HG03196 (cell line): ENCODE measurements at regions not wholly inside any gene's neighbourhood (a gene's known extent, or its start where the extent isn't known, plus 50 kb on each side); places are given as distances from the start of the nearest gene placed in this dataset.

Experiments used
- ATAC-seq: cut with Tn5 transposase; IDR thresholded peaks from one replicate; pipeline ENCODE4 v1.9.1; 2021; ENCODE audit not compliant: unreplicated experiment

- ATAC-seq = no peak
Measured at GRCh38 chr10:10432296-10433035, 585.2 kb upstream of the CELF2 start.

GRCh38 chr10:10434312-10434711 is 583.4 kb upstream of the CELF2 start:
- no peak for ATAC-seq

GRCh38 chr10:10437886-10438285 is 579.8 kb upstream of the CELF2 start:
- no peak for ATAC-seq

GRCh38 chr10:10438335-10439100 is 579.2 kb upstream of the CELF2 start:
- ATAC-seq = no peak

DNA sequence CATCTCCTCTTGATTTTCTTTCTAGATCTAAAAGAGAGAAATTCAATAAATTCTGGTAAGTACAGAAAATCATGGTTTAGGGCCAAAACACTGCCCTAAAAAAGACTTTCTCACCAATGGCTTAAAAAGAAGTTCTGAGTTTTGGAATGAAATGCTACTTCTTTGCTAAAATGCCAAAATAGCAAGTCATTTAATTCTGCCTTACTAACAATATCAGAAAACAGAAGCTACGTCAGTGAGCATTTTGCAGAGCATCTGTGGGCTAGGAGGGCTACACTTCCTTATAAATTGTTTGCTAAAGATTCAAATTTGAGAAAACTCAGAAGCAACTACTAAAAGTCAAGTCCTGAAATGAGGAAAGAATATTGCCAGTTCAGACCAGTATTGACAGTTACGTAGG is 560.8 kb upstream of the CELF2 start:
- ATAC-seq = no peak

DNA sequence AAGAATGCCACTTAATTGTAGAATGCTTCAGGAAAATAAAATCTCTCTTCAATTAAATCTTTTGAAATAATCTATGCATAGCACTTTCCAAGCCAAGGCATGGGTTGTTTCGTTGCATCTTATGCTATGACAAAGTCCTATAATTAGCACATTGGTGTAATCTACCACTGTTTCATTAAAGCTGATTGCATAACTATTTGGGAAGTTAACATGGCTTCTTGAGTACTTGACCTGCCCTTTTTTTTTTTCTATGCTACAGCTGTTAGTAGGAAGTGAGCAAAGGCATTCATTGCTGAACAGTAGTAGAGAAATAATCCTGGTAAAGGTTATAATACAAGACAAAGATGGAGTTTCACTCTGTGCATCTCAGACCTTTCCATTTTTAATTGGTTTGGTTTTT is 557.2 kb upstream of the CELF2 start:
- ATAC-seq = no peak

GRCh38 chr10:10462151-10462941 is 555.3 kb upstream of the CELF2 start:
- no peak for ATAC-seq

DNA sequence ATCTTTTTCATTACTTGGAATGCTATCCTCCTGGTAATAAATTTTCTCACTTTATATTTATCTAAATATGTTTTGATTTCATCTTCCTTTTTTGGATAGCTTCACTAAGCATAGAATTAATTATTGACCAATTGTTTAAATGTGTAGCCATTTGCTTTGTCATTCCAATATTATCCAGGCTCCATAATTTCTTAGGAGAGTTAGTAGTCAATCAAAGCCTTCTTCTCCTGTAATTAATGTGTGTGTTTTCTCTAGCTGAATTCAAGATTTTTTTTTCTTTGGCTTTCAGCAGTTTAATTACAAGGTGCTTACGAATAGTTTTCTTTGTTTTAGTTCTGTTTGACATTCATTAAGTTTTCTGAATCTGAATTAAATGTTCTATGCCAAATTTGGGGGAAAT is 545.9 kb upstream of the CELF2 start:
- ATAC-seq = no peak

DNA sequence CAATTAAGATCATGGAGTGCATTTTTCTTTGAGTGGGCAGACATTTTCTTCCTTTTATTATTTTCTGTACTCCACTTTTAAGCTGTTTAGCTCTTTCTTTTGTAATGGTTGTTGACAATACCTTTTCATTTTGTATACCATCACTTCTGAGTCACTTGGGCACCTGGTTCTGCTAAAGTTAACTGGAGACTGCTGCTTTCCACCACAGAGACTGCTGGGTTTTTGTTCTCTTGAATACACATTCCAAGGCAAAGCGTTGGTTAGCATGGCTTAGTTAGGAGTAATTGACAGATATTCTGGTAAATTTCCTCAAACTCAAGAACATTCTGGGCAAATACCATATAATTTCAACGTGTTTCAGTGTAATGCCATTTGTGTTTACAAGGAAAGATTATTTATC is 541.9 kb upstream of the CELF2 start:
- no peak for ATAC-seq

DNA sequence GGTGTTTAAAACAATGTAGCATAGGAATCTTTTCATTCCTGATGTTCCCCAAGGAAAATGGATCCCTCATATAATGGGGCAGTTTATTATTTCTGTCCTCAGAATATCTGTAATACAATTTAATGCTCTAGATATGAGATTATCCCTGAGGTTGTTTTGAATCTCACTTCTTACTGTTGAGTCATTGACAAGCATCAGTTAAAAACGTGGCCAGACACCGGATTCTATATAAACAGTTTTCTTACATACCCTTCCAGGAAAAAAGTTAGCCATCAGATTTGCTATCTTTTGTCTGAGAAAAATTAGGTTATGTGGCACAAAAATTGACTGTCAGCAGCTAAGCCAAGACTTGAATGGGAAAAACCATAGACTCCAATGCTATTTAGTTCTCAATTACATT is 539.8 kb upstream of the CELF2 start:
- no peak for ATAC-seq

DNA sequence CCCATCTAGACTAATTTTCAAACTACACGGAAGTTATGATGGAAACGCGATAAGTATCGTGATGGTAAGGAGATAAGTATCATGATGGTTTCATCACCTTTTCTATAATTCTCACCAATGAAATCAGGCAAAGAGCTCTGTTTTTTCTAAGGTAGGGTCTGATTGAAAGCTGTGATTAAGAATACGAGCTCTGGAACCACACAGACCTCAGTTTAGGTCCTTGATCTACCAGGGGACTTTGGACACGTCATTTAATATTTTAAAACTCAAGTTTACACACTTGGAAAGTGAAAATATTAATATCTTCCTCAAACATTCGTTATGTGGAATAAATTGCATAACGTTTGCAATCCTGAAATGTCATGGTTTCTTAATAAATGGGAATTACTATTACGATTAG is 538.2 kb upstream of the CELF2 start:
- ATAC-seq = no peak

GRCh38 chr10:10482613-10483012 is 535.1 kb upstream of the CELF2 start:
- ATAC-seq = no peak

- ATAC-seq = no peak
Measured at GRCh38 chr10:10489076-10489475, 528.6 kb upstream of the CELF2 start.

DNA sequence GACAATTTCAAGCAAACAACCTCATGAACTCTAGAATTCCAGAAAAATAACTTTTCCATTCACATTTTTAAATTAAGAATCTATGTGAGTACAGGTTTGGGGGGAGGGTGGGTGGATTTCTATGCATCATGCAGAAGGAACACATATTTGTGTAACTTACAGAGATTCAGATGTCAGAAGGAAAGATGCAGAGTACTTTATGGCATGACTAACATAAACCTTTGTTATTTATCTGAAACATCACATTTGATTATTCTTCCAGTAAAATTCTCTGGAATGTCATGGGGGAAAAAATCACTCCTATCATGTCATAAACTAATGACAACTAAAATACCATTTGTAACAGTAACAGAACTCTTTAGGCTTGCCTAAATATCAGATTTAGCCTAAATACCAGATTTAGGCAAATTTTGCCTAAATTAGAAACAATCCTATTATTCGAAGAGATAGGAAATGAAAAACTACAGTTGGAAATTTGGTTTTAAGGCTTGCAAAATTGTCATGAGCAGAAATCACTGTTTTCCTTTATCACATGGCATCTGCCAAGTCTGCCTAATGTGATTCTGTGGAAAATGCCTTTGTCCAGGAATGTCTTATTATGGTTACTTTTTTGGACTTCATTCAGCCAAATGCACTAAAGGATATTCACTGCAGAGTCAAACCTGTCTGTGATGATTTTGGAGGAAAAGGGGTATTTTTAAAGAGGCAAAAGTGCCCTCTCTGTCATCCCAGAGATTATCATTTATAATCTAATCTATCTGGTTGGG is 527.7 kb upstream of the CELF2 start:
- ATAC-seq = no peak

- no peak for ATAC-seq
Measured at GRCh38 chr10:10490581-10490980, 527.1 kb upstream of the CELF2 start.

GRCh38 chr10:10492420-10492819 is 525.3 kb upstream of the CELF2 start:
- no peak for ATAC-seq

DNA sequence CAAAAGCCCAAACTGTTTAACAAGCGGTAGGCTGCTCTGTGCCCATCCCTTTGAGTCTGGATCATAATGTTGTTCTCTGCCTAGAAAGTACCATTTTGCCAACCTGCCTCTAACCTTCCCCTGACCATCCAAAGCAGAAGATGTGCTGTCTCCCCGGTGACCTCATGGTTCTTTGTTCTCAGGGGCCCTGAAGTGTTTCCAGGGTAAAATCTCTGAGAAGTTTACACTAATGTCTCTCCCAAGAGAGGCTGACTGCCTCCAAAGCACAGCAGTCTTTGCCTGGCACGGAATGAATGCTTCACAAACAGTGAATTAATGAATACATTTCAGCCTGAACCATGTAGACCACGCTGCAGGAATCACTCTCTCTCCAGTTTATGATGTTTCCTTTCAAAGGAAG is 523.8 kb upstream of the CELF2 start:
- ATAC-seq = no peak

- no peak for ATAC-seq
Measured at GRCh38 chr10:10497245-10497644, 520.4 kb upstream of the CELF2 start.

DNA sequence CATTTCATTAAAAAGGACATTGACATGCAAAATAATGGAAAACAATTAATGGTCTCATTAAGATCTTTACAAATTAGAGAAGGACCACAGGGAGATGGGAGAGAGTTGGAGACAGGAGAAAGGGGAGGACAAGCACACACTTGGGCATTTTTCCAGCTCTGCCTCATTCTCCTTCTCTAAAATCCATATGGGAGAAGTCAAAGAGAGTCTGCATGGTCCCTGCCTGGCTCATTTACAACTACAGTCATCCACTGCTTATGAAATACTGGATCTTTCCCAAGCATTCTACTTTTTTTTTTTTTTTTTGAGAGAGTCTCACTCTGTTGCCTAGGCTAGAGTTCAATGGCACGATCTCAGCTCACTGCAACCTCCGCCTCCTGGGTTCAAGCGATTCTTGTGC is 518.9 kb upstream of the CELF2 start:
- no peak for ATAC-seq

GRCh38 chr10:10499839-10500238 is 517.8 kb upstream of the CELF2 start:
- no peak for ATAC-seq

- no peak for ATAC-seq
Measured at GRCh38 chr10:10500937-10501336, 516.7 kb upstream of the CELF2 start.
